ENCODE measurements at regions not wholly inside any gene's neighbourhood (a gene's known extent, or its start where the extent isn't known, plus 50 kb on each side); places are given as distances from the start of the nearest gene placed in this dataset.
"Not testable (repeated sequence)": the region's sequence is repeated elsewhere in the genome, so short reads cannot be mapped to it uniquely, and the experiment has no call there.

DNA sequence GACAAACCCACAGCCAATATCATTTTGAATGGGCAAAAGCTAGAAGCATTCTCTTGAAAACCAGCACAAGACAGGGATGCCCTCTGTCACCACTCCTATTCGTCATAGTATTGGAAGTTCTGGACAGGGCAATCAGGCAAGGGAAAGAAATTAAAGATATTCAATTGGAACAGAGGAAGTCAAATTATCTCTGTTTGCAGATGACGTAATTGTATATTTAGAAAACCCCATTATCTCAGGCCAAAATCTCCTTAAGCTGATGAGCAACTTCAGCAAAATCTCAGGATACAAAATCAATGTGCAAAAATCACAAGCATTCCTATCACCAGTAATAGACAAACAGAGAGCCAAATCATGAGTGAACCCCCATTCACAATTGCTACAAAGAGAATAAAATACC, 99.1 kb upstream of the SMLR1 start:
- TF ChIP-seq, protein P1, sequence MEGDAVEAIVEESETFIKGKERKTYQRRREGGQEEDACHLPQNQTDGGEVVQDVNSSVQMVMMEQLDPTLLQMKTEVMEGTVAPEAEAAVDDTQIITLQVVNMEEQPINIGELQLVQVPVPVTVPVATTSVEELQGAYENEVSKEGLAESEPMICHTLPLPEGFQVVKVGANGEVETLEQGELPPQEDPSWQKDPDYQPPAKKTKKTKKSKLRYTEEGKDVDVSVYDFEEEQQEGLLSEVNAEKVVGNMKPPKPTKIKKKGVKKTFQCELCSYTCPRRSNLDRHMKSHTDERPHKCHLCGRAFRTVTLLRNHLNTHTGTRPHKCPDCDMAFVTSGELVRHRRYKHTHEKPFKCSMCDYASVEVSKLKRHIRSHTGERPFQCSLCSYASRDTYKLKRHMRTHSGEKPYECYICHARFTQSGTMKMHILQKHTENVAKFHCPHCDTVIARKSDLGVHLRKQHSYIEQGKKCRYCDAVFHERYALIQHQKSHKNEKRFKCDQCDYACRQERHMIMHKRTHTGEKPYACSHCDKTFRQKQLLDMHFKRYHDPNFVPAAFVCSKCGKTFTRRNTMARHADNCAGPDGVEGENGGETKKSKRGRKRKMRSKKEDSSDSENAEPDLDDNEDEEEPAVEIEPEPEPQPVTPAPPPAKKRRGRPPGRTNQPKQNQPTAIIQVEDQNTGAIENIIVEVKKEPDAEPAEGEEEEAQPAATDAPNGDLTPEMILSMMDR (conservative IDR thresholded peaks at IDR 0.05; ENCODE audit: low read depth, low read length) = not testable (repeated sequence)
- not testable (repeated sequence) for TF ChIP-seq EZH2 (IDR thresholded peaks at IDR 0.05; ENCODE audit: low read length, unreplicated experiment); EZH2phosphoT487 (IDR thresholded peaks at IDR 0.05; ENCODE audit: borderline replicate concordance, low read length)

Measured in PC-3 (cell line).